Breast epithelium (tissue), 4 donors: ENCODE measurements at regions not wholly inside any gene's neighbourhood (a gene's known extent, or its start where the extent isn't known, plus 50 kb on each side); places are given as distances from the start of the nearest gene placed in this dataset.
A peak's percentile ranks its signal among the peaks of the same experiment; 100 is the strongest.

Source experiments
- DNase-seq, 2 donors: peaks; one replicate each; pipeline ENCODE4 v3.0.0-alpha.2; 2019; ENCODE audit warnings: low spot score in 2 of 2
- H3K27ac ChIP-seq, 2 donors: fragments of 200-600 bp; sonication (generic) in 1 of 2; one replicate each; pipeline ENCODE4 v1.5.1; 2016 to 2019; ENCODE audit warnings: mild to moderate bottlenecking in 1 of 2
- H3K27me3 ChIP-seq, 2 donors: fragments of 200-600 bp; sonication (generic) in 1 of 2; one replicate each; pipeline versions ENCODE4 v1.5.1 to v1.6.0; 2017 to 2019; ENCODE audit warnings: control low read depth in 1 of 2, mild to moderate bottlenecking in 1 of 2
- H3K36me3 ChIP-seq: fragments of 200-600 bp; one replicate; pipeline ENCODE4 v1.5.1; 2019
- H3K4me1 ChIP-seq, 2 donors: fragments of 200-600 bp; sonication (generic); one replicate each; pipeline ENCODE4 v1.5.1; 2016 to 2019; ENCODE audit warnings: control low read depth in 1 of 2
- H3K4me3 ChIP-seq, 3 donors: fragments of 200-600 bp; sonication (generic); 1 replicate in 2 of 3; 2 replicates in 1 of 3; pipeline ENCODE4 v1.5.1; 2016 to 2019; ENCODE audit warnings: mild to moderate bottlenecking in 3 of 3, moderate library complexity in 2 of 3
- H3K9me3 ChIP-seq, 2 donors: fragments of 200-600 bp; sonication (generic) in 1 of 2; one replicate each; pipeline ENCODE4 v1.5.1; 2016 to 2019; ENCODE audit warnings: control low read depth in 1 of 2
- POLR2A ChIP-seq: fragments of 450-650 bp; IDR thresholded peaks from one replicate; pipeline ENCODE4 v1.6.1; 2016; ENCODE audit warnings: antibody characterized with exemption, mild to moderate bottlenecking, moderate library complexity
- POLR2AphosphoS5 ChIP-seq, 3 donors: sonication (generic); formaldehyde crosslinking; IDR thresholded peaks; one replicate each; pipeline ENCODE4 v1.6.1; 2017; ENCODE audit warnings: antibody characterized with exemption in 3 of 3
- intact Hi-C: fragments of 100-400 bp; cut with DNase I; formaldehyde crosslinking; loops from one replicate; pipeline ENCODE4 v1.15.1; 2023; ENCODE audit warnings: low total_unique reads
- TF ChIP-seq, protein P1 (sequence below), 3 donors: fragments of 450-650 bp; IDR thresholded peaks; one replicate each; pipeline ENCODE4 v1.5.1; 2016 to 2017; ENCODE audit warnings: antibody characterized with exemption in 3 of 3, mild to moderate bottlenecking in 3 of 3, moderate library complexity in 3 of 3

- no peak overlapping the region for H3K27ac ChIP-seq
- no peak overlapping the region for H3K4me3 ChIP-seq
- TF ChIP-seq, protein P1, sequence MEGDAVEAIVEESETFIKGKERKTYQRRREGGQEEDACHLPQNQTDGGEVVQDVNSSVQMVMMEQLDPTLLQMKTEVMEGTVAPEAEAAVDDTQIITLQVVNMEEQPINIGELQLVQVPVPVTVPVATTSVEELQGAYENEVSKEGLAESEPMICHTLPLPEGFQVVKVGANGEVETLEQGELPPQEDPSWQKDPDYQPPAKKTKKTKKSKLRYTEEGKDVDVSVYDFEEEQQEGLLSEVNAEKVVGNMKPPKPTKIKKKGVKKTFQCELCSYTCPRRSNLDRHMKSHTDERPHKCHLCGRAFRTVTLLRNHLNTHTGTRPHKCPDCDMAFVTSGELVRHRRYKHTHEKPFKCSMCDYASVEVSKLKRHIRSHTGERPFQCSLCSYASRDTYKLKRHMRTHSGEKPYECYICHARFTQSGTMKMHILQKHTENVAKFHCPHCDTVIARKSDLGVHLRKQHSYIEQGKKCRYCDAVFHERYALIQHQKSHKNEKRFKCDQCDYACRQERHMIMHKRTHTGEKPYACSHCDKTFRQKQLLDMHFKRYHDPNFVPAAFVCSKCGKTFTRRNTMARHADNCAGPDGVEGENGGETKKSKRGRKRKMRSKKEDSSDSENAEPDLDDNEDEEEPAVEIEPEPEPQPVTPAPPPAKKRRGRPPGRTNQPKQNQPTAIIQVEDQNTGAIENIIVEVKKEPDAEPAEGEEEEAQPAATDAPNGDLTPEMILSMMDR (IDR thresholded peaks at IDR 0.05) = no peak
- TF ChIP-seq POLR2AphosphoS5 (IDR thresholded peaks at IDR 0.05) (no peak), POLR2A (no peak)
- no peaks in the 10 kb centered on the region for H3K36me3 ChIP-seq
- no peaks in the 10 kb centered on the region for H3K9me3 ChIP-seq
- DNase-seq = no peak
- H3K27me3 ChIP-seq = no peaks in the 10 kb centered on the region
- no peaks in the 10 kb centered on the region for H3K4me1 ChIP-seq
- intact Hi-C loops = loop anchor here (5.0 kb wide), 1 partner anchor 487 kb away; no protein-coding TSS in a partner anchor
Measured at GRCh38 chr10:125269716-125270115, 109.4 kb upstream of the CTBP2 start.

DNA sequence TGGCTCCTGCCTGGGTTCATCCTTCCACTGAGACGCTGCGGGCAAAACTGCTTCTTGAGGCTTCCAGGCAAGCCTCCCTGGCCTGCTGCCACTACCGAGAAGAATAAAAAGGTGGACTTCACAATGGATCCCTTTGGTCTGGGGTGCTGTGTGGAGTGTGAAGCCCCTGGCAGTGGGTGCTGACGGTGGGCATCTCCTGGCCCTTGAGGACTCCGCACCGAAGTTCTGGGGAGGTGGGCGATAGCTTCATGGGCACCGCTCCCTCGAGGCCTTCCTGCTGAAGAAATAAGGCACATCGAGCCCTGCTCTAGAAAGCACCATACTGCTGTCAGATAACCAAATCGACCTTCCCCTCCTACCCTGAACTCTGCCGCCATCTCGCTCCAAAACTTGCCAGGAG is 106.6 kb upstream of the CTBP2 start:
- TF ChIP-seq POLR2A (no peak), POLR2AphosphoS5 (IDR thresholded peaks at IDR 0.05) (no peak)
- TF ChIP-seq, protein P1 (IDR thresholded peaks at IDR 0.05) = no peak
- H3K27ac ChIP-seq = no peak overlapping the region
- intact Hi-C loops = no loop called here

GRCh38 chr10:125266541-125266940 is 106.2 kb upstream of the CTBP2 start:
- H3K27me3 ChIP-seq = no peaks in the 10 kb centered on the region
- TF ChIP-seq POLR2AphosphoS5 (IDR thresholded peaks at IDR 0.05) = no peak
- TF ChIP-seq POLR2A = no peak
- TF ChIP-seq, protein P1 (IDR thresholded peaks at IDR 0.05) = no peak
- H3K4me3 ChIP-seq = no peak overlapping the region
- no peaks in the 10 kb centered on the region for H3K4me1 ChIP-seq
- intact Hi-C loops = no loop called here
- DNase-seq = no peak
- H3K9me3 ChIP-seq = no peaks in the 10 kb centered on the region
- H3K27ac ChIP-seq = peak overlapping the region in 1 of 2 donors; percentile 32
- no peaks in the 10 kb centered on the region for H3K36me3 ChIP-seq

More for the DNA sequence above, 106.6 kb upstream of the CTBP2 start:
- no peak for DNase-seq
- Histone ChIP-seq H3K4me1 (no peaks in the 10 kb centered on the region), H3K36me3 (no peaks in the 10 kb centered on the region), H3K4me3 (no peak overlapping the region), H3K27me3 (no peaks in the 10 kb centered on the region), H3K9me3 (no peaks in the 10 kb centered on the region)

DNA sequence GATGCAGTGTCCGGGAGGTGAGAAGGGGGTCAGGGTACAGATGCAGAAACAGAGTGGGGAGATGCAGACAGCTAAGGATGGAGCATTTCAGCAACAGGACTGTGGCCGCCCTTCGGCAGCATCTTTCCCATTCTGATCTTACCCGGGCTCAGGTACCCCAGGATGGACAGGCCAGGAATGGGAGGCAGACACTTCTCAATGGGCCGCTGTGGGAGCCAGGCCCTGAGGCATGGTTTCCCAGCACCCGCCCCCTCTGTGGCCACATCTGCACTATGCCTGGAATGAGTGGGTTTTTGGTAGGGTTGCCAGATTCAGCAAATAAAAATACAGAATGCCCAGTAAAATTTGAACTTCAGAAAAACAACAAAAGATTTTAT is 105.2 kb upstream of the CTBP2 start:
- TF ChIP-seq POLR2A (no peak), POLR2AphosphoS5 (IDR thresholded peaks at IDR 0.05) (peak in 1 of 3 donors; percentile 36)
- TF ChIP-seq, protein P1 (IDR thresholded peaks at IDR 0.05) = no peak
- peak overlapping the region in 1 of 2 donors; percentile 66 for H3K27ac ChIP-seq
- DNase-seq = peak in 1 of 2 donors; percentile 51
- H3K4me1 ChIP-seq = no peaks in the 10 kb centered on the region
- H3K36me3 ChIP-seq = no peaks in the 10 kb centered on the region
- intact Hi-C loops = no loop called here
- no peaks in the 10 kb centered on the region for H3K9me3 ChIP-seq
- H3K4me3 ChIP-seq = no peak overlapping the region
- H3K27me3 ChIP-seq = no peaks in the 10 kb centered on the region

- H3K4me1 ChIP-seq = no peaks in the 10 kb centered on the region
- H3K27me3 ChIP-seq = no peaks in the 10 kb centered on the region
- peak in 1 of 2 donors; percentile 68 for DNase-seq
- intact Hi-C loops = no loop called here
- no peak overlapping the region for H3K4me3 ChIP-seq
- no peaks in the 10 kb centered on the region for H3K9me3 ChIP-seq
- H3K27ac ChIP-seq = peak overlapping the region in 1 of 2 donors; percentile 66
- no peaks in the 10 kb centered on the region for H3K36me3 ChIP-seq
- TF ChIP-seq POLR2A (no peak), POLR2AphosphoS5 (IDR thresholded peaks at IDR 0.05) (no peak)
- TF ChIP-seq, protein P1 (IDR thresholded peaks at IDR 0.05) = no peak
Measured at GRCh38 chr10:125264757-125265578, 104.6 kb upstream of the CTBP2 start.
